ENCODE measurements at regions not wholly inside any gene's neighbourhood (a gene's known extent, or its start where the extent isn't known, plus 50 kb on each side); places are given as distances from the start of the nearest gene placed in this dataset.

DNA sequence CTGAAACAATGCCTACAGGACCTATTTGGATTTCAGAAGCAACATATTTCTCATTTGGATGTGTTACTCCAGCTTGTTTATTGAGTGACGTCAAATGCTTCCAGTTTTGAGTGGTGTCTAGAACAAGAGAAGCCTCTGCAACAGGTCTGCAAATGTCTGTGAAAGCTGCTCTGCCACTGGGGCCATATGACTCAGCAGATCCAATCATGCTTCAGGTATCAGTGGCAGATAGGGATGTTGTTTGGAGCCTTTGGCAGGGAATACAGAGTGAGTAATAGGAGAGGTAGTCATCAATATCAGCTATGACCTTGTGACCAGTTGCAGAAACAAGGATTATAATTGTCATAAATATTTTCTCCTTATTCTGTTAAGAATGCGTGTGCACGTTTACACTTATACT, 141.1 kb upstream of the ZXDA start:
- DNase-seq: no peak

DNA sequence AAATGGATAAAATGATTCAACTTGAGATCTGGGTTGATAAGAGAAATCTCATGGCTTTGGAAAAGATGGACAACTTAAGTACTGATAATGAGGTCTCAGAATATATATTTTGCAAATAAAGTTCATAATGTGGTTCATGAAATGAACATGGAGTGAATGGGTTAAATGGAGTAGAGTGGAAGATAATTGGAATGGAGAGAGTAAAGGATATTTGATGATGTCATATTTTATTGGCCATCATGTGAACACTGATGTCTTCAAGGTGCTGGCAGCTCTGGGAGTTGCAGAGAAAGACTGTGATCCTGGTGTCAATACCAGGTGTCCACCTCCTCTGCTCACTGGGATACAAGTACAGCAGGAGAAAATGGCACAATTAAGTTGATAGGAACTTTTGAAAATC, 133.9 kb upstream of the ZXDA start:
- no peak for DNase-seq

DNA sequence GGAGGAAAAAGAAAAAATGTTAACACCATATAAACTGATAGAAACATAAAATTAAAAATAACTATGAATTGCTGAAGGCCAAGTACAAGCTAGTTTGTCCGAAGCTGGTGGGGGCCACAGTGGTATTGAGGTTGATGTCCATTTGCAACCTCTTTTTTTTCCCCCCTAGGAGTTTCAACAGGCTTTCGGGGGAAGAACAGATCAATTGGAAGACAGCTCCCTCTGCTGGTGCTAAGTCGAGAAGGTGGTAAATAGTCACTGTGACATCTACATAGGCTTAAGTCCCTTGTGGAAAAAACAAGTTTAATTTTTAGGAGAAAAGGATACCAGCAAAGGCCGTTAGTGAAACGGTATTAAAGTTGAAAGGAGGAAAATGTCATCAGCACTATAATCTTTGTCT, 115.7 kb upstream of the ZXDA start:
- peak; percentile 62 for DNase-seq

DNA sequence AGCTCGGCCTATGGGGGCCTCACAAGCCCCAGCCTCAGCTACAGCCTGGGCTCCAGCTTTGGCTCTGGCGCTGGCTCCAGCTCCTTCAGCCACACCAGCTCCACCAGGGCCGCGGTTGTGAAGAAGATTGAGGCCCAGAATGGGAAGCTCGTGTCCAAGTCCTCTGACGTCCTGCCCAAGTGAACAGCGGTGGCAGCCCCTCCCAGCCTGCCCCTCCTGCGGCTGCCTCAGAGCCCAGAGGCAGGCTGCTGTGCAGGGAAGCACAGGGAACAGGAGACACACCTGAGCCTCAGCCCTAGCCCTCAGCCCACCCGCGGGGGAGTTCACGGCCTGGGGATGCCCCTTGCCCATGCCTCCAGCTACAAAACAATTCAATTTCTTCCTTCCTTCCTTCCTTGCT, 75.7 kb upstream of the ZXDA start:
- no peak for DNase-seq

DNA sequence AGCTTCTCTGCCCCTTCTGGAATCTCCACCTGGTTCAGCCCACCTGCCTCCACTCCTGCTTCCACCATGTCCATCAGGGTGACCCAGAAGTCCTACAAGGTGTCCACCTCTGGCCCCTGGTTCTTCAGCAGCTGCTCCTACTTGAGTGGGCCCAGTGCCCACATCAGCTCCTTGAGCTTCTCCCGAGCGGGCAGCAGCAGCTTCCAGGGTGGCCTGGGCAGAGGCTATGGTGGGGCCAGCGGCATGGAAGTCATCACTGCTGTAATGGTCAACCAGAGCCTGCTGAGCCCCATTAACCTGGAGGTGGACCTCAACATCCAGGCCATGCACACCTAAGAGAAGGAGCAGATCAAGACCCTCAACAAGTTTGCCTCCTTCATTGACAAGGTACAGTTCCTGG, 74.4 kb upstream of the ZXDA start:
- no peak for DNase-seq

DNA sequence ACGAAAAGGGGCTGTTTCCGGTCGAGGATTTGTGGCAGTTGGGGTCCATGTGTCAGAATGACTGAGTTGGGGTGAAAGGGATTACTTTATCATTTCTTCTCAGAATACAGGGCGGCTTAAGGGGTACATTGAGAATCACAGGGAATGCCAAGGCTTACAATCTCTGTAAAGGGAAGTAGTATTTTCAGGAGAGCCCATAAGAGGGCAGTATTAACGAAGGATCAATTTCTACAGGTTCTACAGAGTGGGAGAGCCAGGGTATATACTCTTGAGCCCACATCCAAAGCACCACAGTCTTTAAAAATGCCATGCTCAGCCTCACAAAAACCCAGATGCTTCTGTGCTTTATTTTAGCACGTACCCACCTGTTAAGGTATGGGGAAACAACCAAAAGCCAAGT, 67.7 kb upstream of the ZXDA start:
- DNase-seq: no peak

DNA sequence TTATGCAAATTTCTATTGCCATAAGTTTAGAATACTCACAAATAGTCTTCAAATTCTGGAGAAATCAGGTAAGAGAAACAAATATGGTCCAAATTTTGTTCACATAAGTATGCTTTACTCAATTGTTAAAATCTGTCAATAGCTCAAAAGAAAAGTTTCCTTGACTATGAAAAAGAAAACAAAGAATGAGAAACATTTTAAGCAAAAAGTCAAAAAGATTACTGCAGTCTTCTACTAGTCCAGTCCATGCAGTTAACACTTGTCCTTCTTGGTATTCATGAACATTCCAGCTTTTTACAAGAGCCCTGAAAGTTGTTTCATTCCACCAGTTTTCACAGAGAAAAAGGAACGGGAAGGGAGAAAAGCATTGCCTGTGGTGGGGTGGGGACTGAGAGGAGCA, 54.7 kb upstream of the ZXDA start:
- peak; percentile 0 for DNase-seq
